Left cardiac atrium (tissue), 4 donors: ENCODE measurements at regions not wholly inside any gene's neighbourhood (a gene's known extent, or its start where the extent isn't known, plus 50 kb on each side); places are given as distances from the start of the nearest gene placed in this dataset.

Experiments
- ATAC-seq, 2 donors: fragments of 200-7000 bp; cut with Tn5 transposase; one replicate each; pipeline ENCODE4 v1.9.1; 2020; ENCODE audit warnings: mild to moderate bottlenecking in 2 of 2, moderate library complexity in 2 of 2
- DNase-seq: peaks from one replicate; pipeline ENCODE4 v3.0.0-alpha.2; 2020
- intact Hi-C, 2 donors: fragments of 100-400 bp; cut with DNase I; formaldehyde crosslinking; loops; one replicate each; pipeline versions ENCODE4 v1.14.1 to v1.15.1; 2022 to 2023
- donor health status: DM: no; HTN: yes; CAD: no.
- donor health status: DM: no; HTN: yes; CAD: no; lungs with severe emphysema.
- donor health status: DM: yes; HTN: yes; CAD: no.
- donor health status: Dilated cardiomyopathy.

DNA sequence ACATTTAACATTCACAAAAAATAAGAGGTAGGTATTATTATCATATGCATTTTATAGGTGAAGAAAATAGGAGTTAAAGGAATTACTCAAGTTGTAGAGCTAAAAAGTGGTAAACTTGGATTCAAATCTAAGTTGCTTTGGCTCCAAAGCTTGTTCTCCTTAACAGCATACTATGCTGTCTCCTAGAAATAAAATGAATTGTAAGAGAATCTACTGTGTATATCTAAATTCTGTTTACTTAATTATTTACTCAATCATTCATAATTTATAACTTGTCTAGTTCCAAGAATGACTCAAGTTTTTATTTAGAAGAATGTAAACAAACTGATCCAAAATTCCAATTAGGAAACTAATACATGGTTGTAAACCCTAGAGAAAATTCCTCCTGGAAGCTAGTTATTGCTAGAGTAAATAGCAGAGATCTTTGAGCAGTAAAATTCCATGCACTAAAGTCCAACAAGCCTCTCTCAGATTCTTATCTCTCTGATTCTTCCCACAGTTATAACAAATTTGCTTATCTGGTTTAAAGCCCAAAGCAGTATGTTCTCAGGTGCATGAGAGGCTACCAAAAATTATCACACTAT lies 132.5 kb upstream of the DPT start:
- no peak for DNase-seq
- ATAC-seq = no peak
- intact Hi-C loops = no loop called here

DNA sequence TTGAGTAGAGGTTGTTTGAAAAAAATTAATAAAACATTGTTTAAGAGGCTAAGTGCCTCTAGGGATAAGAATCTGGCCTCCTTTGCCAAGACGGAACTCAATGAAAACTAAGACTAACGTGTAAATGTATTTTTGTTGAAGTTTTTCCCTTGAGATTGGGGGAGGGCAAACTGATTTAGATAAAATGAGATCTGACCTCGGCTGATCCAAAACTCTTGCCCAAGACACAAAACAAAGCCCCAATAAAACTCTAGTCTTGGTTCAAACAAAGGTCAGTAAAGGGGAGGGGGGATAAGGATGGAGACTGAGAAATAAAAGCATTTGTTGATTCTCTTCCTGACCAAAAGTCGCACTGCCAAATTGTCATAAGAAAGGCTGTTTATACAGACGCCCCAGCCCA lies 134.8 kb upstream of the DPT start:
- intact Hi-C loops = no loop called here
- no peak for DNase-seq
- ATAC-seq = peak; percentile 63 to 68

DNA sequence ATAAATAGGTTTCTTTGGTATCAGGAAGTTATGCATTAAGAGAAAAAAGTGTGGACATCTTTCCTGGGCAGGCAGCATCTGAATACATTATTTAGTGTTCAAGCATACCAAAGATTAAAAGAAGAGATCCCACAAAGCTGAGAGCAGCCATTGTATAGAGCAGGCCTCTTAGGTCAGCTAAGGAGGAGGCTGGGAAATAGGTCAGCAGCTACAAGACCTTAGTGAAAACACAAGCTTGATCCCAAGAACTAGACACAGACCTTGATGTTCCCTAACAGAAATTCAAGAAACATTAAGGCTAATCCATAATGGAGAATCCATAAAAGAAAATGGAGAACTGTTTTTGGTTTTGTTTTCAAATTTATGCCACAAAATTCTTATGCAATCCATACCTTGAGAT lies 135.3 kb upstream of the DPT start:
- intact Hi-C loops = no loop called here
- ATAC-seq = peak in 1 of 2 donors; percentile 22
- no peak for DNase-seq

DNA sequence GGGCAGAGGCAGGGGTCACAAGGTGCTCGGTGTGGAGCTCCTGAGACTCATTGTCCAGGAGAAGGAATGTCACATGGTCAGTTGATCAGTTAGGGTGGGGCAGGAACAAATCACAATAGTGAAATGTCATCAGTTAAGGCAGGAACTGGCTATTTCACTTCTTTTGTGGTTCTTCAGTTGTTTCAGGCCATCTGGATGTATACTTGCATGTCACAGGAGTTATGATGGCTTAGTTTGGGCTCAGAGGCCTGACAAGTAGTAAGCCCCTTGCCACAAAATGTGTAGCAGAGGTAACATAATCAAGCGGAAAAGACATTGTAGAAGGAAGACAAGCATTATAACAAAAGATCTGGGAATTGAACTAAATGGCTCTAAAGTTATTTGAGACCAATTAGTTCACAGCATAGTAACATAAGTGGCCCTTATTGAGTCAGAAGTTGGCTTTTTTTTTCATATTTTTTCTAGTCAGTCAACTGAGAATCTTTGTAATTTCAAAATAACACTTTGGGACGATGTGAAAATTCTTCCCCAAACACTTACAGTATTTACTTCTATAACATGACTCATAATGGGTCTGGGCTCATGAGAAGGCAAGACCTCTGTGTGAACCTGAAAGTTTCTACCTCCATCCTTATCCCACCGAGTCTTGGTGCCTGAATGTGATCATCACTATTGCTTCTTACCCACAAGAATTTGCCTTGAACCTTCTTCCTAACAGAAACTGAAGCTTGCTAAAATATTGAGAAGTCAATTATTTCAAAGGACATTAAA lies 137.0 kb upstream of the DPT start:
- intact Hi-C loops = no loop called here
- DNase-seq (no peak), ATAC-seq (no peak)

DNA sequence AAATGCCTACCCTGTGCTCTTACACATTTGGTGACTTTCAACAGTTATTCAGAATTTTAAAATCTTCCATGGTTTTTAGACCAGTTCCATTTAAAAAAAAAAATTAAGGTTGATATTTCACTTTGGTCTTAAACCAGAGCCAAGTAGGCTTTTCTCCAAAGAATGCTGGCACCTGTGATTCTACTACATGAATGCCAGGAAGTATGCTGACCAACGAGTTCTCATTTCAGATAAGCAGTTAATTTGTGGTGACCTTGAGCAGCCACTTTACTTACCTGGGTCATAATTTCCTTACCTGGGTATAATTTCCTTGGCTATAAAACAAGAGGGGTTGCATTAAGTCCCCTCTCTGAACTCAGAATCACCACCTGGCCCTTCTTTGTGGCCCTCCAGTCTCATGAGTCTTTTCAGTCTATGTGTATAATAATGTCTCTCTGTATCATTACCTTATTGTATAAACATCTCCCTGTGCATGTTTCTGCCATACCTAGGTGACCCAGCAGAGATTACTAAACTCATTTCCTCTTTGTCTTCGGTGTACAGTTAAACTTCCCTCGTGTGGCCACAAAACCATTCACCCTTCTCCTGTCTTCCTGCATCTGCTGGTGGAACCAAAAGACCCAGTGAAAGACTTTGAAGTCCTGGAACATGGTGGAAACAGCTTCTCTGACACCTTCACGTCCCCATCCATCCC lies 139.1 kb upstream of the DPT start:
- ATAC-seq (no peak), DNase-seq (no peak)
- intact Hi-C loops = no loop called here

DNA sequence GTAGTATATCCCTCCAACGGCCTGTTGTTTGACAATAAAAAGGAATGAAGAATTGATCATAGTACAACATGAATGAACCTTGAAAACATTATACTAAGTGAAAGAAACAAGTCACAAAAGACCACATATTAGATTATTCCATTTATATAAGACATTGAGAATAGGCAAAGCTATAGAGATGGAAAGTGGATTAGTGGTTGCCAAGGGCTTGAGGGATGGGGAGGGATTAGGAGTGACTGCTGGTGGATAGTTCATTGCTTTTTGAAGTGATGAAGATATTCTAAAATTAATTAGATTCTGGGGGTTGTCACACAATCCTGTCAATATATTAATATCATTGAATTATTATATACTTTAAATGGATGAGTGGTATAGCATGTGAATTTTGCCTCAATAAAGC lies 142.5 kb upstream of the DPT start:
- DNase-seq (no peak), ATAC-seq (no peak)
- intact Hi-C loops = no loop called here

DNA sequence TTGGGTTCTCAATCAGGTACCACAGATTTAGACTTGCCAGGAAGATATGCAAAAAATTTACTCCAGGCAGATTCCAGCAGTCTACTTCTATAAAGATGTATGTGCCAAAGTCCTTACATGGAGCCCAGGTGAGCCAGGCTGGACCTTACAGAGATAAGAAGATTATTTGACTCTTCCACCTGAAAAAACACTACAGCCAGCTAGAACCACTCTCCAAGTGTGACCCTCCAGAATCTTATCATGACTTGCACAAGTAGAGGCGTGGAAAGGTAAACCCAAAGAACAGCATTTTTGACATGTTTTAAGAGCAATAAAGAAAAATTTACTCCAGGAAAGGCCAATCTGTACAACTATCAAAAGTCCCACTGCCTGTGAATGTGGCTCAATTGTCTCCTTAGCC lies 146.8 kb upstream of the DPT start:
- DNase-seq = no peak
- intact Hi-C loops = no loop called here
- ATAC-seq = no peak

DNA sequence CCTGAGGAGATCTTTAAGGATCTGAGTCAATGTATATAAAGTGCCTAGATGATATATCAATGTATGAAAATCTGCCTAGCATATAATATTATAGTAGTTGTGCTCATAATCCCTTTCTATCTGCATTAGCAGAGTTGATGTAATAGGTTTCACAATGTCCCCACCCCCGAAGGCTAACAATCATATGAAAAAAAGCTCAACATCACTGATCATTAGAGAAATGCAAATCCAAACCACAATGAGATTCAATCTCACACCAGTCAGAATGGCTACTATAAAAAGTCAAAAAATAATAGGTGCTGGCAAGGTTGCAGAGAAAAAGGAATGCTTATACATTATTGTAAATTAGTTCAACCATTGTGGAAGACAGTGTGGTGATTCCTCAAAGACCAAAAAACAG lies 147.8 kb upstream of the DPT start:
- no peak for DNase-seq
- intact Hi-C loops = no loop called here
- ATAC-seq = no peak

DNA sequence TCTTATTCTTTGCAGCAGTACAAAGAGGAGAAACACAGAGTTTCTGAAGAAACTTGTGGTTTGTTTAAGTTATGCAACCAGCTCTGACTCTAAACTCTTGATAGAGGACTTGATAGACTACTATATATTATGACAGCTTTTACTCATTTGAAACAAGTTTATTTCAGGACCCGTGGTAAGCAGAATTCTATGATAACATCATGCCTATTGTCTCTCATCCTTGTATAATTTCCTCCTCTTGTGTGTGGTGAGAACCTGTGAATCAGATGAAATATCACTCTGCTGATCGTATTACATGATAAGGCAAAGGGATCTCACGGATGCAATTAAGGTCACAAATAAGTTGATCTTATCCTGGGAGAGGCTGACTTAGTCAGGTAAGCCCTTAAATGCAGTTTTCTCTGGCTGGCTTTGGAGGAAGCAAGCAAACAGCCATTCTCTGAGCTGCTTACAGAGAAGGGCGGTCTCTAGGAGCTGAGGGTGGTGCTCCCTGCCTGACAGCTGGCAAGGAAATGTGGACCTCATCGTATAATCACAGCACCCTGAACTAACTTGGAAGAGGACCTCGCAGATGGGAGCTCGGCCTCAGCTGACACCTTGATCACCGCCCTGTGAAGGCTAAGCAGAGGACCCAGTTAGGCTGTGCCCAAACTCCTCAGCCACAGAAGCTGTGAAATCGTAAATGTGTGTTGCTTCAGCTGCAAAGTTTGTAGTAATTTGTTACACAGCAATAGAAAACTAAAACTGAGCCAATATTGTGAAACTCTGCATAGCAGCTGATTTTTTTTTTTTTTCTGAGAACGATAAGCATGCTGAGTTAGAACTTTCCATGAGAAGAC lies 151.1 kb upstream of the DPT start:
- DNase-seq (peak; percentile 27), ATAC-seq (peak; percentile 84 to 94)
- intact Hi-C loops = no loop called here

DNA sequence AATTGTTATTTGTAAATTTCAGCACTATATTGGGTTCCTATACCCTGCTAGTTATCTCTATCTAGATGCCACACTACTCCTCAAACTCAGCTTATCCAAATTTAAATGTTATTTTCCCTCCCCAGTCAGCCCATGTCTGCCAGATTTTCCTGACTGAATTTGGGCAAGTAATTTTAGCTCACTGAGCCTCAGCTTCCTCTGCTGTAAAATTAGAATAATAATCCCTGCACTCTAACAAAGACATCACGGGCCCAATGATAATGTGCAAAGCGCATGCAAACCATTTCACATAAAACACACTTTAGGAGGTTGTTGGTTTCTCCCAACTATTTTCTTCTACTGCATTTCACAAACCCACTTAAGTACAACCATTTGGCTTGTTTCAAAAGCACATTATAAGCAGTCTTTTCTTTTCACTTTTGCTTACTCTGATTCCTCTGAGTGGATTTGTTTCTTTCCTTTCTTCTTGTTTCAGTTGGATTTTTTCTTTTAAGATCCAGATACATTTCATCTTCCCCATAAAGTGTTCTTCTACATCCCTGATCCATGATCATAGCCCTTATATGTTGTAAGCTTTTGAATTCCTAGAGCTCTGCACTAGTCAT lies 152.8 kb upstream of the DPT start:
- no peak for DNase-seq
- intact Hi-C loops = no loop called here
- ATAC-seq = no peak

DNA sequence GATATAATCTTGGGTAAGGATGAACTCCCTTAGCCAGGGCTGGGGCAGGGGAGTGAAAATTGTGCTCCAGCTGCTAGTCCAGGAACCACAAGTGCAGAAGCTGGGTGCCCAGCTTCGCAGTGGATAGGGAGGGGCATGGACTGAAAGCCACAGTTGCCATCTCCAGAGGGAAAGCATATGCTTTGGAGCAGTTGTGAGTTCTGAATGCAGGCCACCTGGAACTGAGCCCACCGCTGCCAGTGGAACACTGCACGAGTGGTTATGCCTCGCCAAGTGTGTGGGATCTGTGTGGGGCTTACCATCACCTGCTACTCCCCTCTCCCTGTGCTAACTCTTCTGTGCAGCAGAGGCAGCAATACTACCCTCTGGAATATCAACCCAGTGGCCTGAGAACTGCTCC lies 158.4 kb upstream of the DPT start:
- ATAC-seq = no peak
- intact Hi-C loops = no loop called here
- no peak for DNase-seq

DNA sequence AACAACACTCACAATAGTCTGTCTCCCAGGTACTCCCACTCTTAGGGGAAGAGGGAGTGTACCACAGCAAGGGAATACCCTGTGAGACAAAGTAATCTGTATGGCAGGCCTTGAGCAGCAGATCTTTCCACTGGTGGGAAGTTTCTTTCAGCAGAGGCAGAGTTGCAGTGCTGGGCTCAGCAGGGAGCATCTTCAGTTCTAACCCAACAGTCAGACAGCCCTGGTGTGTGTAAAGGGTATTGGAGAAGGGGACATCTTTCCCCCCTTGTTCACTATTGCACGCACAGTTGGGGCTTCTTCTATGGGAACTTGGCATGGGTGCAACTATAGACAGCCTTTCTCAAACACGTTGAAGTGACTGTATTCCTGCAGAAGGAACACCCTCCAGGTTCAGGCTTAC lies 159.4 kb upstream of the DPT start:
- ATAC-seq (no peak), DNase-seq (no peak)
- intact Hi-C loops = no loop called here

DNA sequence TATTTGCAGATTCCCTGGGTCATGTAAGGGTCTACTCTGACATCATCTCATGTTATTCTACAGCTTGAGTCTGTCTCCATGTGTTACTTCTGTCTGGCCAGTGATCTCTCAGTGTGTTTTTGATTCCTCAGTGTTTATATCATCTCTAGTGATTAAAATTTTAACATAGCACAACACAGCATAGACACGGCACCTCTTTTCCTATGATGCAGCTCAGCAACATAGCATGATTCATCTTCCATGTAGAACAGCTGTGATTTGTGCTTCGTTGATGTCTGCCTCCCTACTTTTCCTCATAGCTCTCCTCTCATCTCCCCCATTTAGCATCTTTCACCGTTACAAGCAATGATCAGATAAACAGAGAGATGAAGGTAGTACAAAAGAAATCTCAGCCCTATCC lies 163.9 kb upstream of the DPT start:
- DNase-seq (no peak), ATAC-seq (peak in 1 of 2 donors; percentile 86)
- intact Hi-C loops = no loop called here

DNA sequence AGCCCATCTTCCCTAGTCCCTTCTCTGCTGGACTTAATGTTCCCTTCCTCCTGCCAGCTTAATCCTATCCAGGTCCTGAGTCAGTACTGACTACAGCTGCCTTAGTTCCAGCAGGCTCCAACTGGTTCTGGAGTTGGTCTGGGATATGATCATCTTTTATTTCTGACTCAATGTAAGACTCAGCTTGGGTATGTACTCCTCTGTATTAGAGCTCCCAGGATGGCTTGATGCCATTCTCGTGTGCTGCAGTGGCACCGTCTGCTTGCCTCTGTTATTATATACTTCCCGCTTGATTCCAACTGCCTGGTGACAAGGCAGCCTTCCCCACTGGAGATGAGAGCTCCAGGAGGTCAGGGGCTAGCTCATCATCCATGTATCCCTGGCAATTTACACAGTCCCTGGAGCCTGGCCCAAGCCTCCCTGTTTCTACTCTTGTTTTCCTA lies 164.4 kb upstream of the DPT start:
- intact Hi-C loops = no loop called here
- DNase-seq (peak; percentile 27), ATAC-seq (peak; percentile 84 to 95)

DNA sequence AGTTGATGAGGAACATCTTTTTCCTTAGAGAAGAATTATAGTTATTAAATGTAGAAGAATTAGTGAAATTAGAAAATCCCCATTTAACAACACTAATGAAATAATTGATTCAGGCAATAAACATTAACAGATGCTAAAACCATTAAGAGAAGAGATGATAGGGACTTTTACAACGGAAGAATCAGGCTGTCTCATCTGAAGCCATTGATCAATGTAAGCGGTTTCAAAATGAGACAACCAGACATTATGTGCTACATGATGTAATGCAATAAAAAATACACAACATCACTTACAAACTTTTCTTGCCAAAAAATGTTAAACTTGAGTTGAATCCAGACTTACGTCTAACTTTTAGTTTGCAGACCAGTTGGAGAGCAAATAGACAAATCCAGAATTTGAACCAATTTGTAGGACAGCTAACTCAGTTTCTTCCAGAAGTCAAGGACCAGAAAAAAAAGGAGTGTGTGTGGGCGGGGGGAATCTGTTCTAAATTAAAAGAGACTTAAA lies 165.4 kb upstream of the DPT start:
- peak in 1 of 2 donors; percentile 41 for ATAC-seq
- DNase-seq = no peak
- intact Hi-C loops = no loop called here

DNA sequence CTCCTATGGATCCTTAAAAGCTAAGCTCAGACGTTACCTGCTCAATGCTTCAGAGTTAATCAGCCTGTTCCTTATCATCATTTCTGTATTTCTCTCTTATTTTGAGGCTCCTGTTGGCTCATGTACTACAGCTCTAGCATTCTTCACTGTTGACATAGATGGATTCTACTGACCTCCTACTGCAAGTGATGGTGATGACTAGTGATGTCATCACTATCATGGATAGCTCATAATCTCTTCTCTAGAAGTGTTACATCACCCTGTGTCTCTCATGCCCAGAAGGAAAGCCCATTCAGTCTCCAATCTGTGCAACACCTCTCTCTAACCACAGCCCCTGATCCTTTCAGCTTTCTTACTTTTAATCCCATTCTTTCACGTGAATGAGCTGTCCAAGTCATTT lies 168.2 kb upstream of the DPT start:
- ATAC-seq (peak in 1 of 2 donors; percentile 20), DNase-seq (no peak)
- intact Hi-C loops = no loop called here

DNA sequence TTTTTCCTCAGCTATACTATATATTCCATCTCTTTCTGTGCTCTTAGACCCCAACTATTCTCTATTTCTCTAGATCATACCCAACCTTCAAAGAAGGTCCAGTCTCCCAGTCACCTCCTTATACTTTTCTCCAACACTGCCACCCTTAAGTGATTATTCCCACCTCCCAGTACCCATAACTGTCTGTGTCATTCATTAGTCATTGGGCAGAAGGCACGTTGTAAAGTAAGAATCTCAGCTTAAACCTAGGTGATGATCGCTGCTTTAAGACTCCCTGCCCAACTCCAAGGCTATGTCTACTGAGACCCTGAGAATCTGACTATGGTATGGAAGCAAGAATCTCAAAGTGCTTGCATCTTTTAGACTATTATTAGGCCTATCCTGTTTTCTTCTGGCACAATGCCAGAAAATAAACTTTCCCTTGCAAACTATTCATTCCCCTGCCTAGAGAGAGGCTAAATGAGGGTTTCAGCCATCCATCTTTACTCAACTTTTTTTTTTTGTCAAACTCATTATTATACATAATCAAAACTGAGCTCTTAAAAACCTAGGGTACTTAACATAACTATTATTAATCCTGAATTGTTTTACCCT lies 174.3 kb upstream of the DPT start:
- intact Hi-C loops = no loop called here
- DNase-seq = no peak
- ATAC-seq = no peak

DNA sequence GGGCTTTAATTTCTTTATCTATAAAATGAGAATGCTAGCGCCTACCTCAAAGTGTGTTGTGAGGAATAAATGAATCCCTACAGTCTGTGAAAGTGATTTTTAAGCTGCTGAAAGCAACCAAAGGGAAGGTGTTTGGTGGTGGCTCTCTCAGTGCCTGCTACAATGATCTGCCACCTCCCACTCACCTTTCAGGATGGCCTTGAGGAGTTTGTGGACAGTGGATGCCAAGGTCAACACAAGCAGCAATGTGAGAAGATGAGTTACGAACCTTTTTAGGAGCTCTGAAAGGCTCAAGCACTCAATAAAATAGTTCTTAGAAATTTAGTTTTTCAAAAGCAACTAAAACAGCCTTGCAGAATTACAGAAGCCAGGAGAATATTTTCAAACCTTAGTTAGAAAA lies 176.6 kb upstream of the DPT start:
- intact Hi-C loops = no loop called here
- no peak for DNase-seq
- no peak for ATAC-seq

DNA sequence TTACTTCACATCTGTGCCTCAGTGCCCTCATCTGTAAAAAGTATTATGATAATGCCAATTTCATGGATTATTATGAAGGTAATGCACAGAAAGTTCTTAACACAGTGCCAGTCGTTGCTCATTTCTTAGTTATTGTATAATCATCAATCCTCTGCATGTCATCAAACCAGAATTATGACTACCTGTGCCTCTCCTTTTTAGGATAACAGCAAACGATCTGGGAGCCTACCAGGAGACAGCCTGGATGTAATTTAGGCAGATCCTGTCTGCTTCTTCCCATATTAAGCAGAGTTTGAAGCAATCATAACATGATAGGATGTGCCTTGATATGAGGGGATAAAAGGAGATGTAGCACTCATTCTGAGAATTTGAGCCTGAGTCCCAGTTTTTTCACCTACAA lies 177.4 kb upstream of the DPT start:
- DNase-seq (no peak), ATAC-seq (no peak)
- intact Hi-C loops = no loop called here
